22Rv1 (cell line): ENCODE measurements at regions not wholly inside any gene's neighbourhood (a gene's known extent, or its start where the extent isn't known, plus 50 kb on each side); places are given as distances from the start of the nearest gene placed in this dataset.

Experiments
- ZFX ChIP-seq: fragments of 450-650 bp; IDR thresholded peaks from 2 replicates; pipeline ENCODE4 v1.6.1; 2017; ENCODE audit warnings: antibody characterized with exemption, borderline replicate concordance
- TF ChIP-seq, protein P1 (sequence below): fragments of 450-650 bp; IDR thresholded peaks from 2 replicates; pipeline ENCODE4 v1.5.1; 2017; ENCODE audit warnings: mild to moderate bottlenecking

DNA sequence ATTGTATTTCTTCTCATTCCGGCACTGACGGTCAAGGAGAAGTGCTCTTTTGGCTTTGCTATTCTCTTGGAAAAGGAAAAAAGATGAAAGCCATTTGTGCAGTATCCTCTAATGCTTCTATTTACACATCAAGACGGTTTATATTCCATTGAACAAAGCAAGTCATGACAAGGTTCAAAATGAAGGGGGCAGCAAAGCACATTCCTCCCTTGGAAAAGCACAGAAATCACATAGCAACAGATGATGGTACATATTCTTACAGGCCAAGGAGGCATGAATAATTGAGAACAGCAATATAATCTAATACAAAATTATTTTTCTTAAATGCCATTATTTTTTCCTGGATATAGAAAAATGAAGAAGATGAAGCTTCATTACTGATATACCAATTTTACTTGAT is 508.2 kb upstream of the JAG1 start:
- TF ChIP-seq, protein P1, sequence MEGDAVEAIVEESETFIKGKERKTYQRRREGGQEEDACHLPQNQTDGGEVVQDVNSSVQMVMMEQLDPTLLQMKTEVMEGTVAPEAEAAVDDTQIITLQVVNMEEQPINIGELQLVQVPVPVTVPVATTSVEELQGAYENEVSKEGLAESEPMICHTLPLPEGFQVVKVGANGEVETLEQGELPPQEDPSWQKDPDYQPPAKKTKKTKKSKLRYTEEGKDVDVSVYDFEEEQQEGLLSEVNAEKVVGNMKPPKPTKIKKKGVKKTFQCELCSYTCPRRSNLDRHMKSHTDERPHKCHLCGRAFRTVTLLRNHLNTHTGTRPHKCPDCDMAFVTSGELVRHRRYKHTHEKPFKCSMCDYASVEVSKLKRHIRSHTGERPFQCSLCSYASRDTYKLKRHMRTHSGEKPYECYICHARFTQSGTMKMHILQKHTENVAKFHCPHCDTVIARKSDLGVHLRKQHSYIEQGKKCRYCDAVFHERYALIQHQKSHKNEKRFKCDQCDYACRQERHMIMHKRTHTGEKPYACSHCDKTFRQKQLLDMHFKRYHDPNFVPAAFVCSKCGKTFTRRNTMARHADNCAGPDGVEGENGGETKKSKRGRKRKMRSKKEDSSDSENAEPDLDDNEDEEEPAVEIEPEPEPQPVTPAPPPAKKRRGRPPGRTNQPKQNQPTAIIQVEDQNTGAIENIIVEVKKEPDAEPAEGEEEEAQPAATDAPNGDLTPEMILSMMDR: no peak
- TF ChIP-seq ZFX: no peak
